Right lobe of liver (tissue), 6 donors: ENCODE measurements at regions not wholly inside any gene's neighbourhood (a gene's known extent, or its start where the extent isn't known, plus 50 kb on each side); places are given as distances from the start of the nearest gene placed in this dataset.
A peak's percentile ranks its signal among the peaks of the same experiment; 100 is the strongest.

Source experiments
- ATAC-seq, 4 donors: fragments of 200-7000 bp; cut with Tn5 transposase; one replicate each; pipeline ENCODE4 v1.9.1; 2020; ENCODE audit warnings: mild to moderate bottlenecking in 4 of 4, moderate library complexity in 4 of 4
- DNase-seq, 3 donors: peaks; one replicate each; pipeline ENCODE4 v3.0.0-alpha.2; 2020
- H3K27ac ChIP-seq, 3 donors: fragments of 200-600 bp; one replicate each; pipeline ENCODE4 v1.8.0; 2022
- H3K27me3 ChIP-seq, 2 donors: fragments of 200-600 bp; one replicate each; pipeline ENCODE4 v1.8.0; 2022
- H3K36me3 ChIP-seq, 4 donors: fragments of 200-600 bp; sonication (generic) in 1 of 4; one replicate each; pipeline versions ENCODE4 v1.5.1 to v1.8.0; 2017 to 2022; ENCODE audit warnings: control low read depth in 1 of 4
- H3K4me1 ChIP-seq, 4 donors: fragments of 200-600 bp; sonication (generic) in 1 of 4; one replicate each; pipeline versions ENCODE4 v1.5.1 to v1.8.0; 2017 to 2022; ENCODE audit warnings: control low read depth in 1 of 4
- H3K4me3 ChIP-seq, 3 donors: fragments of 200-600 bp; one replicate each; pipeline ENCODE4 v1.8.0; 2022
- H3K9me3 ChIP-seq, 4 donors: fragments of 200-600 bp; sonication (generic) in 1 of 4; one replicate each; pipeline versions ENCODE4 v1.5.1 to v1.8.0; 2017 to 2022; ENCODE audit warnings: control low read depth in 1 of 4
- POLR2A ChIP-seq: fragments of 450-650 bp; IDR thresholded peaks from one replicate; pipeline ENCODE4 v1.6.1; 2017; ENCODE audit warnings: antibody characterized with exemption, mild to moderate bottlenecking
- WGBS: methylation state at CpG from one replicate; pipeline ENCODE4 v1.1.6; 2018; ENCODE audit warnings: low coverage, low lambda C conversion rate; ENCODE audit not compliant: insufficient coverage; ENCODE audit errors: missing lambda C conversion rate; 5-methylcytosine and 5-hydroxymethylcytosine counted together
- intact Hi-C, 2 donors: fragments of 100-400 bp; cut with DNase I; formaldehyde crosslinking; loops; one replicate each; pipeline versions ENCODE4 v1.11.2 to v1.14.1; 2022
- TF ChIP-seq, protein P1 (sequence below), 4 donors: fragments of 200-600 bp in 3 of 4; fragments of 450-650 bp in 1 of 4; IDR thresholded peaks; one replicate each; pipeline versions ENCODE4 v1.5.1 to v1.8.0; 2016 to 2022; ENCODE audit warnings: antibody characterized with exemption in 4 of 4, mild to moderate bottlenecking in 2 of 4
- donor health status: DM: no; HTN: yes; CAD: no.
- donor health status: DM: no; HTN: no; CAD: no.
- donor health status: DM: no; HTN: no; CAD: no.
- donor health status: DM: no; HTN: yes; CAD: no.
- donor health status: DM: no; HTN: yes; CAD: no.

- no peak overlapping the region for H3K27ac ChIP-seq
- no peak overlapping the region for H3K4me3 ChIP-seq
- ATAC-seq: no peak
- H3K36me3 ChIP-seq: no peaks in the 10 kb centered on the region
- H3K9me3 ChIP-seq: no peaks in the 10 kb centered on the region
- H3K4me1 ChIP-seq: no peaks in the 10 kb centered on the region
- intact Hi-C loops: no loop called here
- DNase-seq: no peak
- TF ChIP-seq, protein P1, sequence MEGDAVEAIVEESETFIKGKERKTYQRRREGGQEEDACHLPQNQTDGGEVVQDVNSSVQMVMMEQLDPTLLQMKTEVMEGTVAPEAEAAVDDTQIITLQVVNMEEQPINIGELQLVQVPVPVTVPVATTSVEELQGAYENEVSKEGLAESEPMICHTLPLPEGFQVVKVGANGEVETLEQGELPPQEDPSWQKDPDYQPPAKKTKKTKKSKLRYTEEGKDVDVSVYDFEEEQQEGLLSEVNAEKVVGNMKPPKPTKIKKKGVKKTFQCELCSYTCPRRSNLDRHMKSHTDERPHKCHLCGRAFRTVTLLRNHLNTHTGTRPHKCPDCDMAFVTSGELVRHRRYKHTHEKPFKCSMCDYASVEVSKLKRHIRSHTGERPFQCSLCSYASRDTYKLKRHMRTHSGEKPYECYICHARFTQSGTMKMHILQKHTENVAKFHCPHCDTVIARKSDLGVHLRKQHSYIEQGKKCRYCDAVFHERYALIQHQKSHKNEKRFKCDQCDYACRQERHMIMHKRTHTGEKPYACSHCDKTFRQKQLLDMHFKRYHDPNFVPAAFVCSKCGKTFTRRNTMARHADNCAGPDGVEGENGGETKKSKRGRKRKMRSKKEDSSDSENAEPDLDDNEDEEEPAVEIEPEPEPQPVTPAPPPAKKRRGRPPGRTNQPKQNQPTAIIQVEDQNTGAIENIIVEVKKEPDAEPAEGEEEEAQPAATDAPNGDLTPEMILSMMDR (IDR thresholded peaks at IDR 0.05): no peak
- no peaks in the 10 kb centered on the region for H3K27me3 ChIP-seq
- WGBS: 36% methylated on average over 1 of the region's 1 CpG
Measured at GRCh38 chr14:42533476-42533875, 926.8 kb downstream of the LRFN5 start.

GRCh38 chr14:42532194-42532593 is 925.5 kb downstream of the LRFN5 start:
- Histone ChIP-seq H3K4me1 (no peaks in the 10 kb centered on the region), H3K9me3 (no peaks in the 10 kb centered on the region), H3K27me3 (no peaks in the 10 kb centered on the region), H3K27ac (no peak overlapping the region), H3K4me3 (no peak overlapping the region), H3K36me3 (no peaks in the 10 kb centered on the region)
- WGBS: 52% methylated on average over 2 of the region's 2 CpGs
- DNase-seq: no peak
- no peak for TF ChIP-seq POLR2A
- TF ChIP-seq, protein P1 (IDR thresholded peaks at IDR 0.05): no peak
- ATAC-seq: no peak
- intact Hi-C loops: no loop called here

GRCh38 chr14:42527141-42527540 is 920.5 kb downstream of the LRFN5 start:
- WGBS: 51% methylated on average over 2 of the region's 2 CpGs
- ATAC-seq (no peak), DNase-seq (no peak)

DNA sequence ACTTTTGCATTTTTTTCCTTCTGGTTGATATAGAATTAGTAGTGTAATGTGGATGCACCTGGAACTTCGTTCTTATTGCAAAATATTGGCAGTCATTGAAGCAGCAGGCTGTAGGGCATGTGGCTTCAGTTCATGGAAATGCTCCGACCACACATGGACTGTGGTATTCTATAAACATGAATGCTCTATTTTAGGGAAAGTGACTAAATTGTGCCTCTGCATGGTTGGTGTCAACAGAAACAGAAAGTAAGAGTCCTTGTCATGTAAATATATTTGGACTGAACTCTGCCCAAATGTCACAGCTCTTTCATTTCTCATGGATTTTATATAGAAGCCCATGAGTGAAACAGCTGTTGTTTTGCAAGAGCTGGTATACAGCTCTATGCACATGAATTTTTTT is 917.0 kb downstream of the LRFN5 start:
- WGBS: 32% methylated on average over 2 of the region's 2 CpGs
- intact Hi-C loops: no loop called here
- no peak overlapping the region for H3K27ac ChIP-seq

More at GRCh38 chr14:42527141-42527540, 920.5 kb downstream of the LRFN5 start:
- Histone ChIP-seq H3K27ac (no peak overlapping the region), H3K36me3 (no peaks in the 10 kb centered on the region), H3K9me3 (no peaks in the 10 kb centered on the region), H3K4me1 (no peaks in the 10 kb centered on the region), H3K4me3 (no peak overlapping the region), H3K27me3 (no peaks in the 10 kb centered on the region)
- TF ChIP-seq POLR2A: no peak
- TF ChIP-seq, protein P1 (IDR thresholded peaks at IDR 0.05): no peak
- intact Hi-C loops: no loop called here

More for the DNA sequence above, 917.0 kb downstream of the LRFN5 start:
- no peak overlapping the region for H3K4me3 ChIP-seq
- H3K4me1 ChIP-seq: no peaks in the 10 kb centered on the region
- H3K27me3 ChIP-seq: no peaks in the 10 kb centered on the region
- ATAC-seq (peak in 2 of 4 donors; percentile 34 to 50), DNase-seq (no peak)
- H3K9me3 ChIP-seq: no peaks in the 10 kb centered on the region
- TF ChIP-seq POLR2A: no peak
- TF ChIP-seq, protein P1 (IDR thresholded peaks at IDR 0.05): no peak
- no peaks in the 10 kb centered on the region for H3K36me3 ChIP-seq
